OCI-LY3 (cell line): ENCODE measurements at regions not wholly inside any gene's neighbourhood (a gene's known extent, or its start where the extent isn't known, plus 50 kb on each side); places are given as distances from the start of the nearest gene placed in this dataset.

Experiments
- H2AFZ ChIP-seq: fragments of 200-600, 300-600 bp; shearing (Covaris generic); 2 replicates; pipeline ENCODE4 v1.6.0; 2014; ENCODE audit warnings: antibody characterized with exemption, low read depth, low read length
- H3K27ac ChIP-seq: fragments of 200-600, 300-600 bp; sonication (generic); 2 replicates; pipeline ENCODE4 v1.5.1; 2014; ENCODE audit warnings: mild to moderate bottlenecking, low read length, moderate library complexity, mixed read lengths
- H3K27me3 ChIP-seq: fragments of 200-600, 300-600 bp; sonication (generic); 2 replicates; pipeline ENCODE4 v1.6.1; 2014; ENCODE audit warnings: low read depth, low read length, mixed read lengths
- H3K36me3 ChIP-seq: fragments of 200-600, 300-600 bp; sonication (generic); replicated peaks from 2 replicates; pipeline ENCODE3; 2014; ENCODE audit warnings: low read depth, low read length, mixed read lengths
- H3K4me1 ChIP-seq: fragments of 300-600, 200-600 bp; sonication (generic); 2 replicates; pipeline ENCODE4 v1.6.1; 2014; ENCODE audit warnings: low read length, mixed read lengths
- H3K4me2 ChIP-seq: fragments of 200-600, 300-600 bp; sonication (generic); 2 replicates; pipeline ENCODE4 v1.6.1; 2014; ENCODE audit warnings: low read length, mixed read lengths
- H3K4me3 ChIP-seq: fragments of 300-600, 200-600 bp; sonication (generic); 2 replicates; pipeline ENCODE4 v1.5.1; 2014; ENCODE audit warnings: antibody characterized with exemption, mild to moderate bottlenecking, low read length, moderate library complexity
- H3K79me2 ChIP-seq: fragments of 300-600, 200-600 bp; shearing (Covaris generic); 2 replicates; pipeline ENCODE4 v1.6.1; 2014; ENCODE audit warnings: mild to moderate bottlenecking, low read length, mixed read lengths
- H3K9ac ChIP-seq: fragments of 300-600, 200-600 bp; shearing (Covaris generic); 2 replicates; pipeline ENCODE4 v1.6.0; 2014; ENCODE audit warnings: mild to moderate bottlenecking, low read length, moderate library complexity
- H3K9me3 ChIP-seq: fragments of 200-600, 300-600 bp; shearing (Covaris generic); 2 replicates; pipeline ENCODE4 v1.6.1; 2014; ENCODE audit warnings: low read length, mixed read lengths; ENCODE audit not compliant: insufficient read depth
- H4K20me1 ChIP-seq: fragments of 200-600, 300-600 bp; sonication (generic); 2 replicates; pipeline ENCODE4 v1.6.1; 2016; ENCODE audit warnings: low read length, mixed read lengths; ENCODE audit not compliant: insufficient read depth
- CTCF ChIP-seq: fragments of 200-600, 300-600 bp; sonication (generic); IDR thresholded peaks from 2 replicates; pipeline ENCODE4 v1.5.1; 2014; ENCODE audit warnings: antibody characterized with exemption, low read length, low read depth
- EZH2phosphoT487 ChIP-seq: fragments of 200-600 bp; shearing (Covaris generic); IDR thresholded peaks from 2 replicates; pipeline ENCODE4 v1.6.1; 2018; ENCODE audit warnings: antibody characterized with exemption, mixed run types, low read depth

GRCh38 chr10:10497245-10497644 is 520.4 kb upstream of the CELF2 start:
- Histone ChIP-seq H3K27me3 (no peaks in the 10 kb centered on the region), H3K36me3 (no peaks in the 10 kb centered on the region), H3K79me2 (no peaks in the 10 kb centered on the region), H2AFZ (no peak overlapping the region), H3K27ac (no peak overlapping the region), H4K20me1 (no peaks in the 10 kb centered on the region), H3K4me2 (no peak overlapping the region), H3K9me3 (no peaks in the 10 kb centered on the region), H3K9ac (no peak overlapping the region), H3K4me1 (no peaks in the 10 kb centered on the region), H3K4me3 (no peak overlapping the region)
- TF ChIP-seq CTCF = no peak
- no peak for TF ChIP-seq EZH2phosphoT487

- Histone ChIP-seq H3K4me3 (no peak overlapping the region), H3K9ac (no peak overlapping the region), H4K20me1 (no peaks in the 10 kb centered on the region), H3K9me3 (no peaks in the 10 kb centered on the region), H3K27ac (no peak overlapping the region), H2AFZ (no peak overlapping the region), H3K4me1 (no peaks in the 10 kb centered on the region), H3K27me3 (no peaks in the 10 kb centered on the region), H3K79me2 (no peaks in the 10 kb centered on the region), H3K4me2 (no peak overlapping the region), H3K36me3 (no peaks in the 10 kb centered on the region)
- TF ChIP-seq CTCF (no peak), EZH2phosphoT487 (no peak)
Observed at GRCh38 chr10:10498781-10499180, 518.9 kb upstream of the CELF2 start.

GRCh38 chr10:10499839-10500238 is 517.8 kb upstream of the CELF2 start:
- Histone ChIP-seq H3K27me3 (no peaks in the 10 kb centered on the region), H3K4me1 (no peaks in the 10 kb centered on the region), H4K20me1 (no peaks in the 10 kb centered on the region), H3K4me3 (no peak overlapping the region), H3K4me2 (no peak overlapping the region), H3K27ac (no peak overlapping the region), H3K79me2 (no peaks in the 10 kb centered on the region), H3K36me3 (no peaks in the 10 kb centered on the region), H3K9ac (no peak overlapping the region), H3K9me3 (no peaks in the 10 kb centered on the region), H2AFZ (no peak overlapping the region)
- TF ChIP-seq EZH2phosphoT487 = no peak
- TF ChIP-seq CTCF = no peak

GRCh38 chr10:10500937-10501336 is 516.7 kb upstream of the CELF2 start:
- H4K20me1 ChIP-seq = no peaks in the 10 kb centered on the region
- H3K79me2 ChIP-seq = no peaks in the 10 kb centered on the region
- H3K27me3 ChIP-seq = no peaks in the 10 kb centered on the region
- H2AFZ ChIP-seq = no peak overlapping the region
- no peak overlapping the region for H3K27ac ChIP-seq
- H3K4me3 ChIP-seq = no peak overlapping the region
- no peaks in the 10 kb centered on the region for H3K4me1 ChIP-seq
- H3K4me2 ChIP-seq = no peak overlapping the region
- H3K9me3 ChIP-seq = no peaks in the 10 kb centered on the region
- TF ChIP-seq EZH2phosphoT487 (no peak), CTCF (no peak)
- no peak overlapping the region for H3K9ac ChIP-seq
- no peaks in the 10 kb centered on the region for H3K36me3 ChIP-seq
